ENCODE measurements at regions not wholly inside any gene's neighbourhood (a gene's known extent, or its start where the extent isn't known, plus 50 kb on each side); places are given as distances from the start of the nearest gene placed in this dataset.

- TF ChIP-seq JUND (IDR thresholded peaks at IDR 0.05; ENCODE audit: low read depth), result no peak
- DNase-seq (ENCODE audit: low read depth in 1 of 2, low spot score in 1 of 2), result no peak
- in situ Hi-C loops (cut with HindIII; ENCODE audit: low pct_unique_long_range_greater_than_20kb, low sequenced_read_pairs), result no loop called here
These were observed 284.4 kb downstream of the CTTN start for GRCh38 chr11:70682760-70683159.

GRCh38 chr11:70687716-70688115, 289.4 kb downstream of the CTTN start:
- TF ChIP-seq JUND (IDR thresholded peaks at IDR 0.05; ENCODE audit: low read depth), result no peak
- in situ Hi-C loops (cut with HindIII; ENCODE audit: low pct_unique_long_range_greater_than_20kb, low sequenced_read_pairs), result no loop called here
- no peak for DNase-seq (ENCODE audit: low read depth in 1 of 2, low spot score in 1 of 2)

DNA sequence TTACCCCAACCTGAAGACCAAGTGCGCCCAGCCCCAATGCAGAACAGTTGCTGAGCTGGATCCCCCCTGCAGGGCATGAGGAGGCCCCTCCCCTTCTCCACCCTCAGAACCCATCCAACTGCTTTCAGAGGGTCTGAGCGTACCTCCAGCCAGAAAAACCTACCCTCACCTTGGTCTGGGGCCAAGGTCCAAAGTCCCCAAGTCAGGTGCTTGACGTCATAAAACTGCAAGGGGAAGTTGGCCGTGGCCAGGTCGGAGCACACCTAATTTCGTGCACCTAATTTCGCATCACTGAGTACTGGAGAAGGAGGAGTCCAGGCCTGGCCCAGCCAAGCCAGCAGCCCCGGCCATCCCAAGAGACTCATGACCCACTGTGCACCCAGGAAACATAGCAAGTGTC, 289.8 kb downstream of the CTTN start:
- DNase-seq (ENCODE audit: low read depth in 1 of 2, low spot score in 1 of 2), result no peak
- in situ Hi-C loops (cut with HindIII; ENCODE audit: low pct_unique_long_range_greater_than_20kb, low sequenced_read_pairs), result no loop called here
- no peak for TF ChIP-seq JUND (IDR thresholded peaks at IDR 0.05; ENCODE audit: low read depth)

- TF ChIP-seq JUND (IDR thresholded peaks at IDR 0.05; ENCODE audit: low read depth), result no peak
- in situ Hi-C loops (cut with HindIII; ENCODE audit: low pct_unique_long_range_greater_than_20kb, low sequenced_read_pairs), result no loop called here
- no peak for DNase-seq (ENCODE audit: low read depth in 1 of 2, low spot score in 1 of 2)
These were observed 291.4 kb downstream of the CTTN start for GRCh38 chr11:70689764-70690163.

GRCh38 chr11:70692131-70692530, 293.8 kb downstream of the CTTN start:
- DNase-seq (ENCODE audit: low read depth in 1 of 2, low spot score in 1 of 2), result no peak
- TF ChIP-seq JUND (IDR thresholded peaks at IDR 0.05; ENCODE audit: low read depth), result no peak
- in situ Hi-C loops (cut with HindIII; ENCODE audit: low pct_unique_long_range_greater_than_20kb, low sequenced_read_pairs), result no loop called here

GRCh38 chr11:70694371-70694770, 296.0 kb downstream of the CTTN start:
- in situ Hi-C loops (cut with HindIII; ENCODE audit: low pct_unique_long_range_greater_than_20kb, low sequenced_read_pairs), result no loop called here
- TF ChIP-seq JUND (IDR thresholded peaks at IDR 0.05; ENCODE audit: low read depth), result no peak
- no peak for DNase-seq (ENCODE audit: low read depth in 1 of 2, low spot score in 1 of 2)

DNA sequence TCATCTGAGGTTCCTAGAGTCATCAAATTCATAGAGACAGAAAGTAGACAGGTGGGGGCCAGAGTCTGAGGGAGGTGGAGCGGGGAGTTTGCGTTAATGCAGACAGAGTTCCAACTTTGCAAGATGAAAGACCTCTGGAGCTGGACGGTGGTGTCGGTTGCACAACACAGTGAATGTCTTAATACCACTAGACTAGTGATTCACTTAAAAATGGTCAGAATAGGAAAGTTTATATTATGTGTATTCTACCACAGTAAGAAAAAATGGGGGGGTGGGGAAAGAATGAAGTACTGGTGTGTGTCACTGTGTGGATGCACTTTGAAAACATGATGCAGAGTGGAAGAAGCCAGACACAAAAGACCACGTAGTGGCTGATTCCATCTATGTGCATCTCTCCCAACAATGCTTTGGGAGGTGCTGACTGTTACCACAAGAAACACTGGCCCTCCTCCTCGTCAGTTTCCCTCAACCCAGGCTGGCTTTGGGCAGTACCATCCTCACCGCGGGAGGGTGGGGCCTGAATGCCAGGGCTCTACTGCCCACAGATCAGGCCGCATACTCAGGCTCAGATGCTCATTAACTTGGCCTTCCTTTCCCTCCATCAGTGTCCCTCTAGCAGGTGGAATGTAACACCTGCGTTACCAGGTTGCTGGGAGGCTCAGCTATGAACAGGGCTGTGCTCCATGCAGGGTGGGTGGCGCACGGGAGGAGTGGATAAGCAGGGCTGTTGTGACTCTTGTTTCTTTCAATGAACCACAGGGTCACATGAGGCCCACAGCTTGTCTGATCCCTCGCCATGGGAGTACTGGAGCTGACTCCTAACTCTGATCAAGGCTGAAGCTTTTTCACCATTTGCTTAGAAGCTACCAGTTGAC, 297.0 kb downstream of the CTTN start:
- no peak for DNase-seq (ENCODE audit: low read depth in 1 of 2, low spot score in 1 of 2)
- TF ChIP-seq JUND (IDR thresholded peaks at IDR 0.05; ENCODE audit: low read depth), result no peak
- in situ Hi-C loops (cut with HindIII; ENCODE audit: low pct_unique_long_range_greater_than_20kb, low sequenced_read_pairs), result no loop called here

- DNase-seq (ENCODE audit: low read depth in 1 of 2, low spot score in 1 of 2), result no peak
- in situ Hi-C loops (cut with HindIII; ENCODE audit: low pct_unique_long_range_greater_than_20kb, low sequenced_read_pairs), result no loop called here
- TF ChIP-seq JUND (IDR thresholded peaks at IDR 0.05; ENCODE audit: low read depth), result no peak
These were observed 297.7 kb downstream of the CTTN start for GRCh38 chr11:70696076-70696475.

DNA sequence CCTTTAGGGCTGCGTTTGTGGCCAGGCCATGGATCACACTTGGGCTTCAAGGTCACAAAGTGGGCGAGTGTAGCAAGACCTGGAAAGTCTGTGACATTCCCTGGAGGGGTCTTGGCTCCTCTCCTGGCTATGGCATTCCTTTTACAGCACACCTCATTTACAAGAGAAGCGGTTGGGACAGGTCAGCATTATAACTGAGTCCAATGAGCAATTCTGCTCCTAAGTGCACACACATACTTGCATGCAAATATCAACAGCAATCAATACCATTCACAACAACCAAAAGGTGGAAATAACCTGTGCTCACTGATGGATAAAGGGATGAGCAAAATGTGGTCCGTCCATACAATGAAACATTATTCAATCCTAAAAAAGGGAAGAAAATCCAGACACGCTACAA, 298.2 kb downstream of the CTTN start:
- in situ Hi-C loops (cut with HindIII; ENCODE audit: low pct_unique_long_range_greater_than_20kb, low sequenced_read_pairs), result no loop called here
- no peak for TF ChIP-seq JUND (IDR thresholded peaks at IDR 0.05; ENCODE audit: low read depth)

GRCh38 chr11:70697701-70698100, 299.4 kb downstream of the CTTN start:
- DNase-seq (ENCODE audit: low read depth in 1 of 2, low spot score in 1 of 2), result no peak
- in situ Hi-C loops (cut with HindIII; ENCODE audit: low pct_unique_long_range_greater_than_20kb, low sequenced_read_pairs), result no loop called here
- TF ChIP-seq JUND (IDR thresholded peaks at IDR 0.05; ENCODE audit: low read depth), result no peak

More for the DNA sequence above, 298.2 kb downstream of the CTTN start:
- DNase-seq (ENCODE audit: low read depth in 1 of 2, low spot score in 1 of 2), result no peak

DNA sequence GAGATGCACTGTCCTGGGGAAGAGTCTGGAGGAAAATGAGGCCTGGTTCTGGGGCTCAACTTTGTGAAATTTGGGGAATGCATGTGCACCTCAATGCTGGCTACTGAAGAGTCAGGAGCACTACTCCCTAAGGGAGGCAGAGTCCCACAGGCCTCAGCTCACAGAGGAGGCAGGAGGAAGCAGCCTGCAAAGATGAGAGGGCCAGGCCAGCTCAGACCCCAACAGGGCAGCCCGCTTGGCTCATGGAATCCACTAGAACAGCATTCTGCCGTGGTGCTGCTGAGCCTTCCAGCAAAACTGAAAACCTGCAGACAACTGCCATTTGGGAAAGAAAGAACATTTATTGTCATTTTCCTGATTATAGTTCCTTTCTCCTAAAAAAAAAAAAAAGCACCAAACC, 300.5 kb downstream of the CTTN start:
- no peak for DNase-seq (ENCODE audit: low read depth in 1 of 2, low spot score in 1 of 2)
- no peak for TF ChIP-seq JUND (IDR thresholded peaks at IDR 0.05; ENCODE audit: low read depth)
- in situ Hi-C loops (cut with HindIII; ENCODE audit: low pct_unique_long_range_greater_than_20kb, low sequenced_read_pairs), result no loop called here

DNA sequence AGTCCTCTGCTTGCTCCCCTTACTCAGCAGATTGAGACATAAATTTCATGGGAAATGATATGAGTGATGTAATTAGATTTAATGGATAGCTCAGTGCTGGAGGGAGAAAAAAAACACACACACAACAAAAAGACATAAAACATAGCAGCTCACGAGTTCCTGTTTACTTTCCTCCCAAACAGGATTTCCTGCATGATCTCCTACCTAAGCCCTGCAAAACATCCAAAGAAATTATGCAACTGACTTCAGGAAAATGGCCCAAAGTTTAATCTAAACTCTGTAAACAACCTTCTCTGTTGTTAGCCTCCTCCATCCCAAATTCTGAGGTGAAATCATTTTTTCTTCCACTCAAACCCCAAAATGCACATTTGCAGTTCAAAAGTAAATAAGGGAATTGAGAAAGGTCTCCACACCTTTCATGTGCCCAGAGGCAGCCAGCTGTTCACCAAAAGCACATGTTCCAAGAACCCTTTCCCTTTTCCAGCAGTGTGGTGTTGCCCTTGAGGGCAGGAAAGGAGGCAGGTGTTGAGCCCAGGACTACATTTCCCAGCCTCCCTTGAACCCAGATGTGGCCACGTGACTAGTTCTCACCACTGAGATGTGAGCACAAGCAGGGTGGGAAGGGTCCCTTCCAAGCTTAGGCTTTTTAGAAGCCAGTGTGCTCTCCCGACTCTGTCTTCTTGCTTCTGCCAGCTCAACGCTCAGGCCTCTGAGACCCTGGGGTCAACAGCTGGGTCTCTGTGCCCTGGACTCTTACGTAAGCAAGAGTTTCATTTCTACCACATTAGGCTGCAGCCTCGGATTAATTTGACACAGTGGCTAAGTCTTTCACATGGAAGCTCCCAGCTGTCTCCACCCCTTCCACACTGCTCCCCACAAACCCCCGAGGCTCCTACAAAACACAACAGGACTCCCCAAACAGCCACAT, 301.2 kb downstream of the CTTN start:
- in situ Hi-C loops (cut with HindIII; ENCODE audit: low pct_unique_long_range_greater_than_20kb, low sequenced_read_pairs), result no loop called here
- DNase-seq (ENCODE audit: low read depth in 1 of 2, low spot score in 1 of 2), result peak; percentile 46 to 62
- TF ChIP-seq JUND (IDR thresholded peaks at IDR 0.05; ENCODE audit: low read depth), result no peak

GRCh38 chr11:70700453-70700852, 302.1 kb downstream of the CTTN start:
- TF ChIP-seq JUND (IDR thresholded peaks at IDR 0.05; ENCODE audit: low read depth), result no peak
- in situ Hi-C loops (cut with HindIII; ENCODE audit: low pct_unique_long_range_greater_than_20kb, low sequenced_read_pairs), result no loop called here
- no peak for DNase-seq (ENCODE audit: low read depth in 1 of 2, low spot score in 1 of 2)
